CD4-positive, CD25-positive, alpha-beta regulatory T cell (primary cell): ENCODE measurements at regions not wholly inside any gene's neighbourhood (a gene's known extent, or its start where the extent isn't known, plus 50 kb on each side); places are given as distances from the start of the nearest gene placed in this dataset.
"Not testable (repeated sequence)": the region's sequence is repeated elsewhere in the genome, so short reads cannot be mapped to it uniquely, and the experiment has no call there.

Experiments
- ATAC-seq, 2 donors: fragments of 150-1000 bp; cut with Tn5 transposase; one replicate each; pipeline ENCODE4 v1.10.0; 2021; ENCODE audit warnings: low read depth in 2 of 2, moderate number of reproducible peaks in 2 of 2, moderate library complexity in 1 of 2
- DNase-seq, 3 donors: peaks; one replicate each; pipeline versions ENCODE4 v3.0.0 to v3.0.0-alpha.2; 2012 to 2022; ENCODE audit warnings: mixed read lengths in 1 of 3
- H3K27ac ChIP-seq: one replicate; pipeline ENCODE4 v1.7.0; 2013; ENCODE audit warnings: mild to moderate bottlenecking, low read length; ENCODE audit not compliant: insufficient read depth, poor library complexity, severe bottlenecking
- H3K27me3 ChIP-seq: one replicate; pipeline ENCODE4 v1.7.0; 2013; ENCODE audit warnings: low read length; ENCODE audit not compliant: control insufficient read depth, insufficient read depth
- H3K36me3 ChIP-seq: one replicate; pipeline ENCODE4 v1.7.0; 2013; ENCODE audit warnings: mild to moderate bottlenecking, low read length, moderate library complexity; ENCODE audit not compliant: control insufficient read depth, insufficient read depth
- H3K4me1 ChIP-seq: 2 replicates; pipeline ENCODE4 v1.7.0; 2013; ENCODE audit warnings: mild to moderate bottlenecking, low read length; ENCODE audit not compliant: insufficient read depth, control insufficient read depth, poor library complexity, severe bottlenecking
- H3K4me3 ChIP-seq: one replicate; pipeline ENCODE4 v1.7.0; 2013; ENCODE audit warnings: low read depth, mild to moderate bottlenecking, low read length, moderate library complexity
- H3K9me3 ChIP-seq, 2 experiments: 1 replicate in 1 of 2; 2 replicates in 1 of 2; pipeline ENCODE4 v1.7.0; 2013; ENCODE audit warnings: low read length in 2 of 2, mild to moderate bottlenecking in 1 of 2, moderate library complexity in 1 of 2; ENCODE audit not compliant: control insufficient read depth in 2 of 2
- H3K27ac Mint-ChIP-seq, 3 donors: one replicate each; pipeline ENCODE4 v1.8.0; 2020 to 2022; ENCODE audit warnings: mild to moderate bottlenecking in 3 of 3, mixed read lengths in 3 of 3, moderate library complexity in 2 of 3
- H3K27me3 Mint-ChIP-seq: one replicate; pipeline ENCODE4 v1.8.0; 2022; ENCODE audit warnings: mild to moderate bottlenecking, mixed read lengths
- H3K36me3 Mint-ChIP-seq: one replicate; pipeline ENCODE4 v1.8.0; 2020; ENCODE audit warnings: mixed read lengths
- H3K4me1 Mint-ChIP-seq, 4 donors: one replicate each; pipeline ENCODE4 v1.8.0; 2020 to 2022; ENCODE audit warnings: mixed read lengths in 4 of 4, mild to moderate bottlenecking in 1 of 4
- H3K4me3 Mint-ChIP-seq, 4 donors: one replicate each; pipeline ENCODE4 v1.8.0; 2020 to 2022; ENCODE audit warnings: mild to moderate bottlenecking in 4 of 4, mixed read lengths in 4 of 4, moderate library complexity in 3 of 4
- H3K9me3 Mint-ChIP-seq, 7 donors: one replicate each; pipeline ENCODE4 v1.8.0; 2020 to 2022; ENCODE audit warnings: mixed read lengths in 7 of 7, mild to moderate bottlenecking in 3 of 7, moderate library complexity in 2 of 7

GRCh38 chr10:27371375-27371774 is 130.8 kb upstream of the ACBD5 start:
- not testable (repeated sequence) for ATAC-seq, H3K4me3 ChIP-seq, H3K36me3 ChIP-seq, H3K9me3 Mint-ChIP-seq, H3K36me3 Mint-ChIP-seq, H3K27ac ChIP-seq, H3K4me1 ChIP-seq, H3K27me3 Mint-ChIP-seq, H3K27me3 ChIP-seq, H3K4me1 Mint-ChIP-seq, H3K27ac Mint-ChIP-seq, DNase-seq, H3K9me3 ChIP-seq, H3K4me3 Mint-ChIP-seq

- no peaks in the 10 kb centered on the region for H3K36me3 ChIP-seq
- H3K27ac Mint-ChIP-seq: no peak overlapping the region
- no peaks in the 10 kb centered on the region for H3K36me3 Mint-ChIP-seq
- DNase-seq (peak in 1 of 3 donors; percentile 7), ATAC-seq (no peak)
- H3K27me3 ChIP-seq: no peaks in the 10 kb centered on the region
- no peak overlapping the region for H3K27ac ChIP-seq
- H3K27me3 Mint-ChIP-seq: peaks cover 4% of the 10 kb centered on the region
- no peaks in the 10 kb centered on the region for H3K9me3 ChIP-seq
- no peaks in the 10 kb centered on the region for H3K9me3 Mint-ChIP-seq
- no peak overlapping the region for H3K4me3 Mint-ChIP-seq
- no peaks in the 10 kb centered on the region for H3K4me1 ChIP-seq
- no peak overlapping the region for H3K4me3 ChIP-seq
- no peaks in the 10 kb centered on the region for H3K4me1 Mint-ChIP-seq
Observed at GRCh38 chr10:27369880-27370279, 129.3 kb upstream of the ACBD5 start.

DNA sequence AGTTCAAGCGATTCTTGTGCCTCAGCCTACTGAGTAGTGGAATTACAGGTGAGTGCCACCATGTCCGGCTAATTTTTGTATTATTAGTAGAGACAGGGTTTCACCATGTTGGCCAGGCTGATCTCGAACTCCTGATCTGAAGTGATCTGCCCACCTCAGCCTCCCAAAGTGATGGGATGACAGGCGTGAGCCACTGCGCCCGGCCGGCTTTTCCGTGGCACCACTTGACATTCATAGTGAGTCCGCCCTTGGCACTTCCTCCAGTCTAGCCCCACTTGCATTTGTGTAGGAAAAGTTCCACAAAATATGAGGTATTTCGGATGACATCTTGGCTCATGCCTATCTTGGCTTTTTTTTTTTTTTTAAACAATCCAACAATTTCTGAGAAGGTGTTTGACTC is 128.1 kb upstream of the ACBD5 start:
- Mint-ChIP-seq H3K27me3 (peaks cover 4% of the 10 kb centered on the region), H3K27ac (no peak overlapping the region)
- no peak overlapping the region for H3K4me3 ChIP-seq

GRCh38 chr10:27366769-27367168 is 126.2 kb upstream of the ACBD5 start:
- no peaks in the 10 kb centered on the region for H3K4me1 Mint-ChIP-seq
- Histone ChIP-seq H3K27me3 (no peaks in the 10 kb centered on the region), H3K4me1 (no peaks in the 10 kb centered on the region), H3K36me3 (no peaks in the 10 kb centered on the region), H3K9me3 (no peaks in the 10 kb centered on the region), H3K4me3 (no peak overlapping the region), H3K27ac (no peak overlapping the region)
- no peaks in the 10 kb centered on the region for H3K9me3 Mint-ChIP-seq
- ATAC-seq: no peak
- peaks cover 4% of the 10 kb centered on the region for H3K27me3 Mint-ChIP-seq
- H3K4me3 Mint-ChIP-seq: no peak overlapping the region
- no peak for DNase-seq
- peak overlapping the region in 1 of 3 donors; percentile 74 for H3K27ac Mint-ChIP-seq
- no peaks in the 10 kb centered on the region for H3K36me3 Mint-ChIP-seq

More for the DNA sequence above, 128.1 kb upstream of the ACBD5 start:
- Histone ChIP-seq H3K4me1 (no peaks in the 10 kb centered on the region), H3K9me3 (no peaks in the 10 kb centered on the region), H3K27me3 (no peaks in the 10 kb centered on the region), H3K27ac (no peak overlapping the region), H3K36me3 (no peaks in the 10 kb centered on the region)
- ATAC-seq: no peak
- no peaks in the 10 kb centered on the region for H3K9me3 Mint-ChIP-seq
- DNase-seq: no peak
- H3K36me3 Mint-ChIP-seq: no peaks in the 10 kb centered on the region
- H3K4me1 Mint-ChIP-seq: no peaks in the 10 kb centered on the region
- no peak overlapping the region for H3K4me3 Mint-ChIP-seq

- H3K27ac Mint-ChIP-seq: no peak overlapping the region
- peaks cover 4% of the 10 kb centered on the region for H3K27me3 Mint-ChIP-seq
- no peaks in the 10 kb centered on the region for H3K9me3 Mint-ChIP-seq
Observed at GRCh38 chr10:27364028-27364427, 123.4 kb upstream of the ACBD5 start.

GRCh38 chr10:27360581-27361172 is 120.1 kb upstream of the ACBD5 start:
- H3K4me1 Mint-ChIP-seq: no peaks in the 10 kb centered on the region
- ATAC-seq: peak; percentile 90 to 92
- H3K27me3 Mint-ChIP-seq: no peaks in the 10 kb centered on the region
- no peak overlapping the region for H3K27ac ChIP-seq
- H3K9me3 Mint-ChIP-seq: no peaks in the 10 kb centered on the region
- H3K27ac Mint-ChIP-seq: peak overlapping the region in 1 of 3 donors; percentile 14
- H3K36me3 ChIP-seq: no peaks in the 10 kb centered on the region
- no peaks in the 10 kb centered on the region for H3K9me3 ChIP-seq
- H3K4me1 ChIP-seq: no peaks in the 10 kb centered on the region
- no peaks in the 10 kb centered on the region for H3K27me3 ChIP-seq
- H3K36me3 Mint-ChIP-seq: no peaks in the 10 kb centered on the region
- H3K4me3 ChIP-seq: no peak overlapping the region
- peak; percentile 71 to 88 (median 84) for DNase-seq
- H3K4me3 Mint-ChIP-seq: no peak overlapping the region

More at GRCh38 chr10:27364028-27364427, 123.4 kb upstream of the ACBD5 start:
- Histone ChIP-seq H3K36me3 (no peaks in the 10 kb centered on the region), H3K27ac (no peak overlapping the region), H3K4me3 (no peak overlapping the region), H3K4me1 (no peaks in the 10 kb centered on the region), H3K27me3 (no peaks in the 10 kb centered on the region), H3K9me3 (no peaks in the 10 kb centered on the region)
- no peak for ATAC-seq
- no peak overlapping the region for H3K4me3 Mint-ChIP-seq
- no peaks in the 10 kb centered on the region for H3K36me3 Mint-ChIP-seq
- no peak for DNase-seq
- no peaks in the 10 kb centered on the region for H3K4me1 Mint-ChIP-seq

GRCh38 chr10:27359792-27360355 is 119.3 kb upstream of the ACBD5 start:
- no peak overlapping the region for H3K27ac Mint-ChIP-seq
- no peak overlapping the region for H3K27ac ChIP-seq
- H3K4me3 Mint-ChIP-seq: no peak overlapping the region
- H3K4me1 ChIP-seq: no peaks in the 10 kb centered on the region
- no peaks in the 10 kb centered on the region for H3K9me3 Mint-ChIP-seq
- no peaks in the 10 kb centered on the region for H3K36me3 ChIP-seq
- DNase-seq: no peak
- ATAC-seq: no peak
- H3K4me1 Mint-ChIP-seq: peaks cover 0 to under 1% (median under 1%) of the 10 kb centered on the region in 4 donors
- H3K9me3 ChIP-seq: no peaks in the 10 kb centered on the region
- no peaks in the 10 kb centered on the region for H3K27me3 Mint-ChIP-seq
- no peaks in the 10 kb centered on the region for H3K36me3 Mint-ChIP-seq
- H3K4me3 ChIP-seq: no peak overlapping the region
- no peaks in the 10 kb centered on the region for H3K27me3 ChIP-seq

GRCh38 chr10:27356738-27357137 is 116.1 kb upstream of the ACBD5 start:
- H3K27me3 Mint-ChIP-seq: peaks cover 11% of the 10 kb centered on the region
- Histone ChIP-seq H3K27ac (no peak overlapping the region), H3K4me3 (no peak overlapping the region), H3K36me3 (no peaks in the 10 kb centered on the region), H3K4me1 (no peaks in the 10 kb centered on the region), H3K9me3 (no peaks in the 10 kb centered on the region), H3K27me3 (no peaks in the 10 kb centered on the region)
- DNase-seq: no peak
- peaks cover 0 to 9% (median 7%) of the 10 kb centered on the region in 4 donors for H3K4me1 Mint-ChIP-seq
- no peak for ATAC-seq
- H3K36me3 Mint-ChIP-seq: no peaks in the 10 kb centered on the region
- H3K27ac Mint-ChIP-seq: no peak overlapping the region
- H3K9me3 Mint-ChIP-seq: no peaks in the 10 kb centered on the region
- no peak overlapping the region for H3K4me3 Mint-ChIP-seq
